GM12878 (cell line): ENCODE measurements at regions not wholly inside any gene's neighbourhood (a gene's known extent, or its start where the extent isn't known, plus 50 kb on each side); places are given as distances from the start of the nearest gene placed in this dataset.

ENCODE experiments used
- ATAC-seq: fragments of 200-7000 bp; cut with Tn5 transposase; 3 replicates; pipeline ENCODE4 v1.9.1; 2020; ENCODE audit warnings: mild to moderate bottlenecking, moderate library complexity
- BruUV-seq: library from RNA; stranded (reverse); fragments of 400-500 nt; replicated peaks from 2 replicates; lab custom pipeline; 2021; lab: Mats Ljungman, UMichigan
- CTCF ChIA-PET: fragments of 300-600 bp; sonication (Branson Sonifier 250); formaldehyde crosslinking; extraction: SDS; loops from one replicate; lab custom pipeline; 2021; ENCODE audit warnings: inconsistent platforms; lab: Yijun Ruan, JAX
- POLR2A ChIA-PET: fragments of 350-600 bp; formaldehyde crosslinking; extraction: SDS; loops from one replicate; lab custom pipeline; 2021; ENCODE audit warnings: inconsistent platforms; lab: Charles Lee
- RAD21 ChIA-PET: fragments of 300-600 bp; sonication (Branson Sonifier 250); formaldehyde crosslinking; loops from one replicate; lab custom pipeline; 2023; ENCODE audit warnings: antibody characterized with exemption; ENCODE audit not compliant: unreplicated experiment; lab: Charles Lee
- SMC1A ChIA-PET: fragments of 300-600 bp; sonication (Branson Sonifier 250); formaldehyde crosslinking; loops from one replicate; lab custom pipeline; 2023; ENCODE audit not compliant: unreplicated experiment, uncharacterized antibody; lab: Charles Lee
- DNase-seq: peaks from one replicate; pipeline ENCODE4 v3.0.0-alpha.2; 2011; ENCODE audit warnings: low read depth, low spot score
- FAIRE-seq: peaks from 3 replicates; lab custom pipeline; 2011; peaks lifted over from hg19 to GRCh38; lab: Jason Lieb, UNC
- H2AFZ ChIP-seq: 2 replicates; pipeline ENCODE4 v1.6.0; 2011; ENCODE audit warnings: low read depth, low read length, control low read depth; ENCODE audit not compliant: control insufficient read depth
- H3K27ac ChIP-seq: 2 replicates; pipeline ENCODE4 v1.5.1; 2011; ENCODE audit warnings: control low read depth; ENCODE audit not compliant: control insufficient read depth, insufficient read depth
- H3K27me3 ChIP-seq, 2 experiments: replicated peaks in 1 of 2; 2 replicates each; pipeline versions ENCODE4 v1.6.0 to v1.6.1; 2011; ENCODE audit warnings: low read length in 1 of 2; ENCODE audit not compliant: control insufficient read depth in 2 of 2, insufficient read depth in 2 of 2
- H3K36me3 ChIP-seq, 2 experiments: 2 replicates each; pipeline ENCODE4 v1.5.1; 2011; ENCODE audit warnings: low read length in 1 of 2; ENCODE audit not compliant: control insufficient read depth in 2 of 2, insufficient read depth in 2 of 2
- H3K4me1 ChIP-seq: 2 replicates; pipeline ENCODE4 v1.6.1; 2011; ENCODE audit warnings: mild to moderate bottlenecking, low read length, moderate library complexity, mixed read lengths; ENCODE audit not compliant: control insufficient read depth, insufficient read depth
- H3K4me2 ChIP-seq: 2 replicates; pipeline ENCODE4 v1.6.0; 2011; ENCODE audit warnings: control low read depth; ENCODE audit not compliant: control insufficient read depth, insufficient read depth
- H3K4me3 ChIP-seq: fragments of 200-600 bp; sonication (generic); 2 replicates; pipeline ENCODE4 v1.5.1; 2016
- H3K79me2 ChIP-seq: 2 replicates; pipeline ENCODE4 v1.6.0; 2011; ENCODE audit warnings: low read length; ENCODE audit not compliant: control insufficient read depth, insufficient read depth
- H3K9ac ChIP-seq: 2 replicates; pipeline ENCODE4 v1.8.0; 2011; ENCODE audit warnings: low read length, control low read depth, mixed read lengths; ENCODE audit not compliant: control insufficient read depth, insufficient read depth
- H3K9me3 ChIP-seq: replicated peaks from 3 replicates; pipeline ENCODE4 v1.5.1; 2011; ENCODE audit warnings: mild to moderate bottlenecking, low read length; ENCODE audit not compliant: control insufficient read depth, insufficient read depth
- H4K20me1 ChIP-seq: 2 replicates; pipeline ENCODE4 v1.6.0; 2011; ENCODE audit not compliant: control insufficient read depth, insufficient read depth
- DPF2 ChIP-seq: fragments of 450-650 bp; IDR thresholded peaks from 2 replicates; pipeline ENCODE4 v1.6.1; 2017; ENCODE audit warnings: mild to moderate bottlenecking
- KDM1A ChIP-seq: fragments of 200-600 bp; sonication (generic); IDR thresholded peaks from 2 replicates; pipeline ENCODE4 v1.6.1; 2016; ENCODE audit warnings: borderline replicate concordance
- MTA2 ChIP-seq: fragments of 450-650 bp; IDR thresholded peaks from 2 replicates; pipeline ENCODE4 v1.6.1; 2016; ENCODE audit warnings: low read depth, mild to moderate bottlenecking, moderate library complexity
- PAX5 ChIP-seq: IDR thresholded peaks from 2 replicates; pipeline ENCODE4 v1.6.1; 2011; ENCODE audit warnings: low read depth, low read length, borderline replicate concordance
- SMARCA5 ChIP-seq: fragments of 450-650 bp; IDR thresholded peaks from 2 replicates; pipeline ENCODE4 v1.6.1; 2017; ENCODE audit warnings: mild to moderate bottlenecking
- WGBS: methylation state at CpG from one replicate; pipeline ENCODE4 v1.1.6; 2016; ENCODE audit warnings: low lambda C conversion rate; ENCODE audit not compliant: insufficient replicate concordance, insufficient coverage; ENCODE audit errors: missing lambda C conversion rate; 5-methylcytosine and 5-hydroxymethylcytosine counted together
- in situ Hi-C: fragments of 300-500 bp; cut with MboI; formaldehyde crosslinking; loops from 9 replicates; pipeline ENCODE4 v1.14.3; 2018; ENCODE audit warnings: mixed read lengths
- intact Hi-C: fragments of 100-400 bp; cut with micrococcal nuclease; formaldehyde crosslinking; loops from one replicate; pipeline ENCODE4 v1.14.2; 2022; ENCODE audit not compliant: unreplicated experiment
- TF ChIP-seq, protein P1 (sequence below): fragments of 450-650 bp; IDR thresholded peaks from 2 replicates; pipeline ENCODE4 v1.6.1; 2017; ENCODE audit warnings: borderline replicate concordance
- TF ChIP-seq, protein P2 (sequence below): fragments of 450-650 bp; conservative IDR thresholded peaks from 2 replicates; pipeline ENCODE4 v1.6.1; 2017; ENCODE audit warnings: mild to moderate bottlenecking, moderate library complexity
- TF ChIP-seq, protein P3 (sequence below): IDR thresholded peaks from 2 replicates; pipeline ENCODE4 v1.6.1; 2012; ENCODE audit warnings: low read depth, low read length, improper control_type of control experiment
- TF ChIP-seq, protein P4 (sequence below): fragments of 450-650 bp; IDR thresholded peaks from 2 replicates; pipeline ENCODE4 v1.6.1; 2018; ENCODE audit warnings: mild to moderate bottlenecking, low read depth, moderate library complexity; ENCODE audit not compliant: partially characterized antibody
- TF ChIP-seq, protein P5 (sequence below): IDR thresholded peaks from 2 replicates; pipeline ENCODE4 v1.6.1; 2011; ENCODE audit warnings: low read depth, mild to moderate bottlenecking, low read length, moderate library complexity, borderline replicate concordance; ENCODE audit errors: extremely low read depth

DNA sequence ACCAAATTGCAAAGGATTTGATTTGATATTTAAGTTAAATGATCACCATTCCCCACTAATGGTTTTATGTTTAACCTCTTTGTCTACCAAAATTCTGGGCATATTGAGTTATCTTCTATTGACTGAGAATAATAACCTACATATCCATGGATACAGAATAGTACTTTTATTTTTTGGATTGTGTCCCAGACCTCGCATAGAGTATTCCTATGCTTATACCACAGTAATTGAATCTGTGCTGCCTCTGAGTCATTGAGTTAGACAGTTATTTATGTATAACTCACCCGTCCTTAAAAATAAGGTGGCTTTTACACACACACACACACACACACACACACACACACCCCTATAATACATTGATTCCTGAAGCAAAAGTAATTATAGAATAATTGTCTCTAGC is 690.1 kb upstream of the BCHE start:
- ChIA-PET RAD21 (no interaction called here), SMC1A (no interaction called here), POLR2A (no interaction called here), CTCF (no interaction called here)
- H3K27ac ChIP-seq = no peak overlapping the region
- WGBS = 31% methylated on average over 2 of the region's 2 CpGs
- in situ Hi-C loops (no loop called here), intact Hi-C loops (no loop called here)
- no peak for TF ChIP-seq DPF2
- H3K4me2 ChIP-seq = no peak overlapping the region
- no peaks in the 10 kb centered on the region; the same call in 2 of the 3 replicates for H3K9me3 ChIP-seq
- no peak for ATAC-seq
- H3K9ac ChIP-seq = no peak overlapping the region
- no peak for DNase-seq
- H4K20me1 ChIP-seq = no peaks in the 10 kb centered on the region
- H3K27me3 ChIP-seq = no peaks in the 10 kb centered on the region
- H3K4me1 ChIP-seq = no peaks in the 10 kb centered on the region
- BruUV-seq = no TSS peak
- no peaks in the 10 kb centered on the region for H3K79me2 ChIP-seq
- H3K36me3 ChIP-seq = no peaks in the 10 kb centered on the region
- H2AFZ ChIP-seq = no peak overlapping the region
- no peak for FAIRE-seq
- H3K4me3 ChIP-seq = no peak overlapping the region

DNA sequence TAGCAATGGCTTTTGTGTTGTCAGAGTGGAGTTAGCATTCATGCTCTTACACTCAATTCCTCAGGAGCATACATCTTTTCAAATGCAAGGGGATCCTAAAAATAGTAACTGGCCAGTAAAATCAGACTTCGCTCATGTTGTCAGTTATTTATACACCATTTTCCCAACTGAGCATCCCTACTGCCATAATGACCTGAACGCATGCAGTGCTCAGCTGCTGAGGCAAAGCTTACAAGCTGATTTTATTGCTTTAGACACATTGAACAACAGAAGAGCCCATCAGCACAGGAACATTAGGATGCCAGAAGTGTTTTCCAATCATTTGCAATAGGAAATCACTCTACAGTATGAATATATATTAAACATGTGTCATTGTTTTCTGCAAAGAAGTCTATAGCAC is 689.7 kb upstream of the BCHE start:
- FAIRE-seq (no peak), DNase-seq (no peak), ATAC-seq (no peak)
- no peak overlapping the region for H3K27ac ChIP-seq
- RAD21 ChIA-PET = no interaction called here
- H3K36me3 ChIP-seq = no peaks in the 10 kb centered on the region
- SMC1A ChIA-PET = no interaction called here
- no peak overlapping the region for H3K4me3 ChIP-seq
- in situ Hi-C loops = no loop called here
- no peak overlapping the region for H3K4me2 ChIP-seq
- H4K20me1 ChIP-seq = no peaks in the 10 kb centered on the region
- no peaks in the 10 kb centered on the region for H3K4me1 ChIP-seq
- no peaks in the 10 kb centered on the region for H3K79me2 ChIP-seq
- intact Hi-C loops = no loop called here
- no peaks in the 10 kb centered on the region; the same call in 2 of the 3 replicates for H3K9me3 ChIP-seq
- H3K9ac ChIP-seq = no peak overlapping the region
- H3K27me3 ChIP-seq = no peaks in the 10 kb centered on the region
- WGBS = 22% methylated on average over 2 of the region's 2 CpGs
- POLR2A ChIA-PET = no interaction called here
- no TSS peak for BruUV-seq
- CTCF ChIA-PET = no interaction called here
- no peak overlapping the region for H2AFZ ChIP-seq
- no peak for TF ChIP-seq SMARCA5
- TF ChIP-seq, protein P1, sequence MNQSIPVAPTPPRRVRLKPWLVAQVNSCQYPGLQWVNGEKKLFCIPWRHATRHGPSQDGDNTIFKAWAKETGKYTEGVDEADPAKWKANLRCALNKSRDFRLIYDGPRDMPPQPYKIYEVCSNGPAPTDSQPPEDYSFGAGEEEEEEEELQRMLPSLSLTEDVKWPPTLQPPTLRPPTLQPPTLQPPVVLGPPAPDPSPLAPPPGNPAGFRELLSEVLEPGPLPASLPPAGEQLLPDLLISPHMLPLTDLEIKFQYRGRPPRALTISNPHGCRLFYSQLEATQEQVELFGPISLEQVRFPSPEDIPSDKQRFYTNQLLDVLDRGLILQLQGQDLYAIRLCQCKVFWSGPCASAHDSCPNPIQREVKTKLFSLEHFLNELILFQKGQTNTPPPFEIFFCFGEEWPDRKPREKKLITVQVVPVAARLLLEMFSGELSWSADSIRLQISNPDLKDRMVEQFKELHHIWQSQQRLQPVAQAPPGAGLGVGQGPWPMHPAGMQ = no peak
- TF ChIP-seq, protein P2, sequence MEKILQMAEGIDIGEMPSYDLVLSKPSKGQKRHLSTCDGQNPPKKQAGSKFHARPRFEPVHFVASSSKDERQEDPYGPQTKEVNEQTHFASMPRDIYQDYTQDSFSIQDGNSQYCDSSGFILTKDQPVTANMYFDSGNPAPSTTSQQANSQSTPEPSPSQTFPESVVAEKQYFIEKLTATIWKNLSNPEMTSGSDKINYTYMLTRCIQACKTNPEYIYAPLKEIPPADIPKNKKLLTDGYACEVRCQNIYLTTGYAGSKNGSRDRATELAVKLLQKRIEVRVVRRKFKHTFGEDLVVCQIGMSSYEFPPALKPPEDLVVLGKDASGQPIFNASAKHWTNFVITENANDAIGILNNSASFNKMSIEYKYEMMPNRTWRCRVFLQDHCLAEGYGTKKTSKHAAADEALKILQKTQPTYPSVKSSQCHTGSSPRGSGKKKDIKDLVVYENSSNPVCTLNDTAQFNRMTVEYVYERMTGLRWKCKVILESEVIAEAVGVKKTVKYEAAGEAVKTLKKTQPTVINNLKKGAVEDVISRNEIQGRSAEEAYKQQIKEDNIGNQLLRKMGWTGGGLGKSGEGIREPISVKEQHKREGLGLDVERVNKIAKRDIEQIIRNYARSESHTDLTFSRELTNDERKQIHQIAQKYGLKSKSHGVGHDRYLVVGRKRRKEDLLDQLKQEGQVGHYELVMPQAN = no peak
- no peak for TF ChIP-seq MTA2
- no peak for TF ChIP-seq PAX5
- no peak for TF ChIP-seq KDM1A
- TF ChIP-seq, protein P3, sequence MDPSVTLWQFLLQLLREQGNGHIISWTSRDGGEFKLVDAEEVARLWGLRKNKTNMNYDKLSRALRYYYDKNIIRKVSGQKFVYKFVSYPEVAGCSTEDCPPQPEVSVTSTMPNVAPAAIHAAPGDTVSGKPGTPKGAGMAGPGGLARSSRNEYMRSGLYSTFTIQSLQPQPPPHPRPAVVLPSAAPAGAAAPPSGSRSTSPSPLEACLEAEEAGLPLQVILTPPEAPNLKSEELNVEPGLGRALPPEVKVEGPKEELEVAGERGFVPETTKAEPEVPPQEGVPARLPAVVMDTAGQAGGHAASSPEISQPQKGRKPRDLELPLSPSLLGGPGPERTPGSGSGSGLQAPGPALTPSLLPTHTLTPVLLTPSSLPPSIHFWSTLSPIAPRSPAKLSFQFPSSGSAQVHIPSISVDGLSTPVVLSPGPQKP = no peak
- TF ChIP-seq, protein P4, sequence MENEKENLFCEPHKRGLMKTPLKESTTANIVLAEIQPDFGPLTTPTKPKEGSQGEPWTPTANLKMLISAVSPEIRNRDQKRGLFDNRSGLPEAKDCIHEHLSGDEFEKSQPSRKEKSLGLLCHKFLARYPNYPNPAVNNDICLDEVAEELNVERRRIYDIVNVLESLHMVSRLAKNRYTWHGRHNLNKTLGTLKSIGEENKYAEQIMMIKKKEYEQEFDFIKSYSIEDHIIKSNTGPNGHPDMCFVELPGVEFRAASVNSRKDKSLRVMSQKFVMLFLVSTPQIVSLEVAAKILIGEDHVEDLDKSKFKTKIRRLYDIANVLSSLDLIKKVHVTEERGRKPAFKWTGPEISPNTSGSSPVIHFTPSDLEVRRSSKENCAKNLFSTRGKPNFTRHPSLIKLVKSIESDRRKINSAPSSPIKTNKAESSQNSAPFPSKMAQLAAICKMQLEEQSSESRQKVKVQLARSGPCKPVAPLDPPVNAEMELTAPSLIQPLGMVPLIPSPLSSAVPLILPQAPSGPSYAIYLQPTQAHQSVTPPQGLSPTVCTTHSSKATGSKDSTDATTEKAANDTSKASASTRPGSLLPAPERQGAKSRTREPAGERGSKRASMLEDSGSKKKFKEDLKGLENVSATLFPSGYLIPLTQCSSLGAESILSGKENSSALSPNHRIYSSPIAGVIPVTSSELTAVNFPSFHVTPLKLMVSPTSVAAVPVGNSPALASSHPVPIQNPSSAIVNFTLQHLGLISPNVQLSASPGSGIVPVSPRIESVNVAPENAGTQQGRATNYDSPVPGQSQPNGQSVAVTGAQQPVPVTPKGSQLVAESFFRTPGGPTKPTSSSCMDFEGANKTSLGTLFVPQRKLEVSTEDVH = no peak
- TF ChIP-seq, protein P5, sequence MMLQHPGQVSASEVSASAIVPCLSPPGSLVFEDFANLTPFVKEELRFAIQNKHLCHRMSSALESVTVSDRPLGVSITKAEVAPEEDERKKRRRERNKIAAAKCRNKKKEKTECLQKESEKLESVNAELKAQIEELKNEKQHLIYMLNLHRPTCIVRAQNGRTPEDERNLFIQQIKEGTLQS = no peak
